CD1c-positive myeloid dendritic cell (primary cell): ENCODE measurements at regions not wholly inside any gene's neighbourhood (a gene's known extent, or its start where the extent isn't known, plus 50 kb on each side); places are given as distances from the start of the nearest gene placed in this dataset.
"Not testable (repeated sequence)": the region's sequence is repeated elsewhere in the genome, so short reads cannot be mapped to it uniquely, and the experiment has no call there.

ENCODE experiments used
- DNase-seq: peaks from one replicate; pipeline ENCODE4 v3.0.0-alpha.2; 2016; ENCODE audit errors: extremely low spot score

- no peak for DNase-seq
Measured at GRCh38 chr12:80045594-80045993, 53.7 kb upstream of the OTOGL start.

- DNase-seq = no peak
Measured at GRCh38 chr12:80044694-80045046, 54.7 kb upstream of the OTOGL start.

- no peak for DNase-seq
Measured at GRCh38 chr12:80041692-80042091, 57.6 kb upstream of the OTOGL start.

- no peak for DNase-seq
Measured at GRCh38 chr12:80041071-80041470, 58.3 kb upstream of the OTOGL start.

- DNase-seq = no peak
Measured at GRCh38 chr12:80040075-80040738, 59.1 kb upstream of the OTOGL start.

- DNase-seq = no peak
Measured at GRCh38 chr12:80038062-80038560, 61.2 kb upstream of the OTOGL start.

- DNase-seq = no peak
Measured at GRCh38 chr12:80033448-80033847, 65.9 kb upstream of the OTOGL start.

- DNase-seq = no peak
Measured at GRCh38 chr12:80032946-80033345, 66.4 kb upstream of the OTOGL start.

- no peak for DNase-seq
Measured at GRCh38 chr12:80031229-80031628, 68.1 kb upstream of the OTOGL start.

GRCh38 chr12:80025638-80026037 lies 73.7 kb upstream of the OTOGL start:
- no peak for DNase-seq

- no peak for DNase-seq
Measured at GRCh38 chr12:80019691-80020090, 79.6 kb upstream of the OTOGL start.

- DNase-seq = no peak
Measured at GRCh38 chr12:80018119-80018518, 81.2 kb upstream of the OTOGL start.

- DNase-seq = no peak
Measured at GRCh38 chr12:80017261-80017870, 82.0 kb upstream of the OTOGL start.

GRCh38 chr12:80016684-80017083 lies 81.8 kb upstream of the PPP1R12A start:
- no peak for DNase-seq

GRCh38 chr12:80015660-80016059 lies 80.8 kb upstream of the PPP1R12A start:
- DNase-seq = no peak

GRCh38 chr12:80003744-80004143 lies 68.8 kb upstream of the PPP1R12A start:
- DNase-seq = not testable (repeated sequence)

GRCh38 chr12:80001562-80001961 lies 66.7 kb upstream of the PPP1R12A start:
- DNase-seq = no peak

GRCh38 chr12:80000831-80001230 lies 65.9 kb upstream of the PPP1R12A start:
- no peak for DNase-seq

- no peak for DNase-seq
Measured at GRCh38 chr12:79998554-79998953, 63.7 kb upstream of the PPP1R12A start.

- DNase-seq = peak; percentile 15
Measured at GRCh38 chr12:79997096-79997791, 62.3 kb upstream of the PPP1R12A start.

GRCh38 chr12:79995385-79996084 lies 60.6 kb upstream of the PPP1R12A start:
- not testable (repeated sequence) for DNase-seq

GRCh38 chr12:79993106-79993862 lies 58.4 kb upstream of the PPP1R12A start:
- DNase-seq = no peak
